EL (cell line): ENCODE measurements at regions not wholly inside any gene's neighbourhood (a gene's known extent, or its start where the extent isn't known, plus 50 kb on each side); places are given as distances from the start of the nearest gene placed in this dataset.

ENCODE experiments used
- DNase-seq: peaks from one replicate; pipeline ENCODE4 v3.0.0-alpha.2; 2016

DNA sequence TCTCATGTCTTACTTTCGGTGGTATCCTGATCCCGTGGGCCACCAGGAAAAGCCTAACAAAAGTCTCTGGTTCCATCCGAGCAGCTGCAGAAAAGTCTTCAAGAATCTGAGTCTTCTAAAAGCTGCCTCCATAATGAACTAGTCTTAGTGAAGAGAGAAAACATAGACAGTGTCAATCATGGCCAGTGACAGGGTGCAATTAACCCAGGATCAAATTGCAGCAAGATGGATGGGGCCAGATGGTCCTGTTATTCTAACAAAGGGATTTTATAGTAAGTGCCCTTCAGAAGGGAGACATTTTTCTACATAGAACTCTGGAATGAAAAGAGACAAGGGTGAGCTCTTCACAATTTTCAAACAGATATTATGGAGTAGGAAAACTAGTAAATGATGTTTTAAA lies 281.6 kb upstream of the ZFP64 start:
- DNase-seq: no peak

DNA sequence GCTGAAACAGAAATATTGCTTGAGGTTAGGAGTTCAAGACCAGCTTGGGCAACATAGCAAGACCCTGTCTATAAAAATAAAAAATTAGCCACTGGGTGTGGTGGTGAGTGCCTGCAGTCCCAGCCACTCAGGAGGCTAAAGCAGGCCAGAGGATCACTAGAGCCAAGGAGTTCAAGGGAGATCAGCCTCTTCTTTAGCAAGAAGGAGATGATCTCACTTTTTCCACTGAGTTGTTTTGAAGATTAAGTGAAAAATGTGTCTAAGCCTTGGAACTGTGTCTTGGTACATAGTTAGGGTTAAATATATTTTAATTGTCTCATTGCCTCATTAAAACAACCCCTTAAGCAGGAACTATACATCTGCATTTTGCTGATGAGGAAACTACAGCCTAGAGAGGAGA lies 279.0 kb upstream of the ZFP64 start:
- DNase-seq: no peak

DNA sequence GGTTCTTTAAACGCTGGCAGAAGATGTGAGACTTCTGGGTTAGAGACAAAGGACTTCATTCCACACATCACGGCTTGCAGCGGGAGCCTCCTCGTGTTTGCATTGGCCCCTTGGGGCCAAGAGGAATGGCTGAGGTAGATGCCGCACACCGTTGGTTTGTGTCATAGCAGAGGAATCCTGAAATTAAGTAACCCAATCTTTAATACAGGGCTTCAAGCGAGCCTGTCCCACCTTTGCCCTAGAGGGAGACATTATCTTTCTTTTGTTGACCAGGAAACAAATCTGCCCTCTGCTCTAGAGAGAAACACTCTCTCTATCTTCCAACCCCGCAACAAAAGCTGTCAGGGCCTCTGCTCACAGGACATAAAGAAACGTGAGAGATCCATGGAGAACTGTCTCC lies 277.5 kb upstream of the ZFP64 start:
- no peak for DNase-seq

DNA sequence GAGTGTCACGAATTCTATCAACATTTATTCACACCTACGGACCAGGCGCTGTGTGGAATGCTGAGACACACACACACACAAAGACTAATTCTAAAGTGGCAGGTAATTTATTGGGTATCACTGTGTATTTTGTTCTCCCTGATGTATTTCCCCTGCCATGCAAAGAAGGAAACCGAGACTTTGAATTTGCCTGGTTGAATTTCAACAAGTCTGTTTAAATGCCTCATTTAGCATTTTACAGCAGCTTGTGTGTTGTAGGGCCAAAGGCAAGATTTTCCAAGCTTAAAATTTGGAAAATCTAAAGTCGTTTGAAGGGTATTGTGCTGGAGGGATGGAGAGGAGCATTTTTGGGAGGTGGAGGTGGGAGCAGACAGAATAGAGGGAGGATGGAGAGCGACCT lies 274.4 kb upstream of the ZFP64 start:
- no peak for DNase-seq

DNA sequence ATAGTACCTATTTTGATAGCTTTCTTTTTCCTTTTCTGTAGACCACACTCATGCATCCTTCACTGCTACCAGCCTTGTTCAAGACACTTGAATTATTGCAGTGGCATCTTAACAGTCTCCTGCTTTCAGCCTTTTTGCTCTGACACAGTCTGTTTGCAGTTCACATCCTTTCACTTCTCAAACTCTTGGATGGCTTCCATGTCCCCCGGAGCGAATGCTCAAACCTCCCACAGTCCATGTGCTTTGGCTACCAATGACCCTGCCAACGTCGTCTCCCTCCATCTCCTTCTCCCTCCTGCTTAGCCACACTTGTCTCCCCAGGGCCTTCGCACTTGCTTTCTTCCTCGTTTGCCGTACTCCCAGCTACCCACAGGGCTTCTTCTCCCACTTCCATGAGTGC lies 270.0 kb upstream of the ZFP64 start:
- DNase-seq: no peak

DNA sequence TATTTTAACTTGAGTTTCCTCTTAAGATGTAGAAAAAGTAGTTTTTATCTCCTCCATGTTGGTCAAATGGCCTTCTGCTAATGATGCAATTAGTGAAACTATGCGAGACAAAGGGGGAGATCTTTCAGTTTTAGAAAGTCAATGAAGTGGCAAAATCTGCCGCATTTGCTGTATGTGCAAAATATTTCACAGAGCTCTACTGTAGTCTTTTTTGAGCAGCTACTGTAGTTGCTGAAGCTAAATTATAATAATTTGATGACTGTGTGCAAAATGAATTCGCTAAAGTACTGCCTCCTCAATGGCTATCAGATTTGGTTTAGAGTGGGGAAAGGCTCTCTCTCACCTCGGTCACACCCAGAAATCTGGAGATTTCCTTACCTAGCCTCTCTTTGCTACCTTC lies 267.6 kb upstream of the ZFP64 start:
- no peak for DNase-seq

DNA sequence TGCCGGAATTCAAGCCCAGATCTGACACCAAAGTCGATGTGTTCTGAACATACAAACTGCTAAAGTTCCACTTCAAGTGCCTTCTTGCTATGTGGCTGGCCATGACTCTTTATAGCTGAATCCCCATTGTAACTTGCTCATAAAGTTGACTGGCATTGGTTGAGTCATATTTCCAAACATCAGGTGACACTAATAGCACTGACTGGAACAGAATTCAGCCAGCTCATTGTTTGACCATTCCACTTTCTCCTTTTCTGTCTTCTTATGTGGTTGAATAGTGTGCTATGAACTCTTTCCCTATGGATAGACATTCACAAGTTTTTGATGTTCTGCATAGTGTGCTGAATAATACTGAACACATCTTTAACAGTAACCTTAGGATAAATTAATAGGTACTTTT lies 266.2 kb upstream of the ZFP64 start:
- no peak for DNase-seq

DNA sequence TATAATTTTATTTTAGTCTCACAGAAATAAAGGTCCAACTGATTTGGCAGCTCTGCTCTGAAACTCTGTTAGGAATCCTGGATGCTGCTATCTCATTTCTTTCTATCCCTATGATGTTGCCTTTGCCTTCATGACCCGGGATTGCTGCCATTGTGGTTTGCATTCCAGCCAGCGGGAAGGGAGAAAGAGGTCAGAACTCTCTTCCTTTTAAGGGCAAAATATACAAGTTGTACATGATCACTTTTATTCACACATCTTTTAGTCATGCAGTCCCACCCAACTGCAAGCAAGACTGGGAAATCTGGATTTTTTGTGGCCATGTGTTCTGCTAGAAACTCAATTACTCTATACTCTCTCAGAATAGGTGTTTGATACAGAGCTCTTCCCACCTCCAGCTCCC lies 263.1 kb upstream of the ZFP64 start:
- DNase-seq: peak; percentile 43

DNA sequence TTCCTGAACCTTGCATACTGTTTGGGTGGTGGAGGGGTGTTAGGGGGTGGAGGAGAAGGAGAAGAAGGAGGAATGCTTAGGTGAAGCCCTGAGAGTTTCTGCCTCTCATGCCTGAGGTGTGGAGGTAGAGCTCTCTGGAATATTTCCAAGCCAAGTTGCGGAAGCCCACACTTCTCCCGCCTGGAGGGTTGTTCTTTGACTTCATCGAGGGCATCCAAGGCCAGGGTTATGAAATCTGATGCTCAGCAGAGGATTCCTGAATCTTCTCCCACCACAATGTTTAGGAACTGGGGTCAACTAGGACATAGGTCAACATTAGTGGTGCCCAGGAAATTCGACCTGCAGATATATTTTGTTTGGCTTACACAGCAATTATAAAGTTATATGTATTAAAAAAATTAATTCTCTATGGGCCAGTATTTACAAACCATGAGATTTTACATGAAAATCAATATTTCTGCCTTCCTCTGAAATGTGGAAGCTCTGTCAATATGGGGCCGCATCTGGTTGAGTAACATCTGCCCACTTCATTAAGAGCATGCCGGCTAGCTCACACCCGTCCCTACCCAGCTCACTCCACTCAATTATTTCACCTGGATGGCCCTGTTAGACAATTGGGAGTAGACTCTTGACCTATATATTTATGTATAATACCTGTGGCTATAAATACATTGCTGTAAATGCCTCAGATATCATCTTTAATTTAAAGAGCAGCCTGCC lies 257.1 kb upstream of the ZFP64 start:
- DNase-seq: no peak

DNA sequence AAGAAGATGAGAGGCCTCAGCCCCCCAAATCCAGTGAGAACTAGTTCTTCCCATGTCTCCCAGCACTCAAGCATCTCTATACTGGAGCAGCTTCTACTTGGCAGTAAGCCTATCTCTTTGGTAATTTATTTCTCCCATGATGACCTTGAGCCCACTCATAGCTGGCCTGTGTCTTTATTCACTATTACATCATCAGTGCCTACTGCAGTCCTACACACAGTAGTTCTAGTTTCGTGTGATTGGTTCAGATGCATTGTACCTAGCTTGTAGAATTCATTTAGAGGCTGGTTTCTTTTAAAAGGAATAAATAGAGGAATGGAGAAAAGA lies 255.6 kb upstream of the ZFP64 start:
- no peak for DNase-seq

DNA sequence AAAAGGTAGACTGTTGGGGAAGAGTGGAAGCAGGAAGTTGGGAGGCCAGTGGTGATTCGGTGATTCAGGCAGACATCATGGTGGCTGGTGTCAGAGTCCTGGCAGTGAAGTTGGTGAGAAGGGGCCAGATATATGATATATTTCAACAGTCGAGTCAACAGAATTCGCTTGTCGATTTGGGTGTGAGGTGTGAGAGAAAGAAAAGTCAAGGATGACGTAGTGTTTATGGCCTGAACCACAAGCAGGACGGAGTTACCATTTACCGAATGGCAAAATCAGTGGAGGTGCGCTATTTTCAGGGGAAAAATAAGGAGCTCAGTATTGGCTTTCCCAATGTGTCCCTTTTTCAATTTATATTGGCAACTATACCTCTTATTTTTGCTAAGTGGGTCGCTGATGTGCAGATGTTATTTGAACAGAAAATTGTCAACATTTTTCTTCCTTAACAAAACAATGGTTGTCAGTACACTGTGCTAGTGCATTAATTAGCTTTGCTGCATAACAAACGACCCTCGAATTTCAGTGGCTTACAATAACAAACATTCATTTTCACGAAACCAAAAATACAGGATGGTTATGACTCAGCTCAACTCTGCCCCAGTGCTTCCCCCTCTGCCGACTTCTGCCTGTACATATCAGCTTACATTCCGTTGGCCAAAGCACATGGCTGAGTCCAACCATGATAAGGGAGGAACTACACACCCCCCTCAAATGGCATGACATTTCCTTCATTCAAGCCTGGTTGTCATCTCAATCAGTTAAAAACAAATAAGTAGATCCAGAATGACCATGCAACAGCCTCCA lies 255.0 kb upstream of the ZFP64 start:
- DNase-seq: no peak

DNA sequence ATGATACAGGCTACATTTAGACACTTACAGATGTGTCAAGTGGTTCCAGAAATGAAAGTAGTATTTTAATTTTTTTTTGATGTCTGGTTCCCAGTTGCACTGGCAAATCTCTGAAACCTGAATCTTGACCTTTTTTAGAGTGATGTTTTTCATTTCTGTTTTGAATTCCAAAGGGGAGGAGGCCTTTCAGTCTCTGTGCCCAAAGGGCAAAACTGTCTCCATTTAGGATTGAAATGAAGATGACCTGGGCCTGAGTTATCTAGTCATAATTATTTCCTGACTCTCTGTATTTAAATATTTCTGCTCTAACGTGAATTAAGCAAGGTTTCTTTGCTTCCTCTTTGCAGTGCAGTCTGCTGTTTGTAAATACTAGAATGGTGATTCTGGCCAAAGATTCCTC lies 252.9 kb upstream of the ZFP64 start:
- no peak for DNase-seq

DNA sequence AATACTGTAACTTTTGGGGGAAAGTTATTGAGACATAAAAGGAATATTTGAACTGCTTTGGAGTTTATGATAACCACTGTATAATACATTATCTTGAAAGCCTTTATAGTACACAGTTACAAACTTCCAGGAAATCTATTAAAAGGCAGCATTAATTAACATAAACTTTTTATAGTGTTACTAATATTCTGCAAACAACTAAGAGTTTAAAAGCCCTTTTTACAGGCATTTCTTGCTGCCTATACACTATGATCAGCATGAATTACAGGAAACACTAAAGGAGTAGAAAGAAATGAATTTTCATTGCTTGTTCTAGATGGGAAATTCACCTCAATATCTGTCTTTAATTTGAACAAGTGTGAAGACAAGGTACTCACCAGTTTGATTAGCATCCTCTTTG lies 252.3 kb upstream of the ZFP64 start:
- no peak for DNase-seq

DNA sequence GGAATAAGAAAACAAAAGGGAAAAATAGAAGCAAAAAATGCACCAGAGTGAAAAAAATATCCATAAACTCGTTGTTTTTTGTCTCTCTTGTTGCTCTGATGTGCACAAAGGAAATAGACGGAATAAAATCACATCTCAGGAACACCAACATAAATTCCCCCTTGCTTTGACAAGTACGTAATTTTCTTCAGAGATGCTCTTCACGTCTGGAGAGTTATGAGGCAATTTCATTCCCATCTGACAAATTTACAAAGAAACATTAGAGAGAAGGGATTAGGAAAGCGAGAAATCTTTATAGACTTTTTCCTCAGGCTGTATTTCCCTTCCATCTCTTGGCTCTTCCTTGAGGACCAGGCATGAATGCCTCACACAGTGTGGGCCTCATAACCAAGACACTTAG lies 250.1 kb upstream of the ZFP64 start:
- no peak for DNase-seq

DNA sequence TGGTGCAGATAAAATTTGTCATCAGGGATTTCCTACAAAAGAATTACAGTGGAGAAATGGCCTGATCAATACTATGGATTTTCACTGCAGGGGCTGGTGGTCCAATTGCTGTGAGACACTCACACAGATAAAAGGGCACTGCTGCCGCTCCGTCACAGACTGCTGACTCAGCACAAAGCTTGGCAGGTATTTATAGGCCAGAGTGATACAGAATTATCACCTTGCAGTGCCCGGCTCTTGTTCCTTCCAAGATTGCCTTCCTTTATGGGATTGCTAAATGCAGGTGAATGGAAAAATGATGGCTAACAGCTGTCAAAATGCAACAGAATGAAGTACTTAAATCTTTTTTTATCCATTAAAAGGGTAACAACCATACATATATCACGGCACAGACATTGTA lies 247.8 kb upstream of the ZFP64 start:
- no peak for DNase-seq

DNA sequence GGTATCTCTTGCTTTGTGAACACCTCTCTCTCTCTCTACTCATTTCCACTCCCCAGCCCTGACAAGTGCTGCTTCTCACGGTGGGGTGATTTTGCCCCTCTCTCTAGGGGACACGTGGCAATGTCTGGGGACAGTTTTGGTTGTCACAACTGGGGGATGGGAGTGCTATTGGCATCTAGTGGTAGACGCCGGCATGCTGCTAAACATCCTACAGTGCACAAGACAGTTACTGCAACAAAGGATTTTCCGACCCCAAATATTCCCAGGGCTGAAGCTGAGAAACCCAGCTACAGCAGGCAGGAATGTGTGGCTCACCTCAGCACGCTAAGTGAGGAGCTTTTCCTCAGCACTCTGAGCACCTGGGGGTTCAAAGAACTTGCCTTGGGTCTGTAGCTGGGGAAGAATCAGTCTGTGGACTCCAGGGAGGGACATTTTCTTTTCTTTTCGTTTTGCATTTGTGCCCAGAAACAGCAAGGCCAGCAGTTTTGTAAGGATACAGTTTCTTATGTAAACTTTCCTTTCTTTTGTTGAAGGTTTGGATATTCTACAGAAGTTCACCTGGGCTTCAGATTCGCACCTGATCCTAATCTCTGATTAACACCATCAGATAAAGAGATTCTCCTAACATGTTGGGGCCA lies 246.9 kb upstream of the ZFP64 start:
- no peak for DNase-seq

DNA sequence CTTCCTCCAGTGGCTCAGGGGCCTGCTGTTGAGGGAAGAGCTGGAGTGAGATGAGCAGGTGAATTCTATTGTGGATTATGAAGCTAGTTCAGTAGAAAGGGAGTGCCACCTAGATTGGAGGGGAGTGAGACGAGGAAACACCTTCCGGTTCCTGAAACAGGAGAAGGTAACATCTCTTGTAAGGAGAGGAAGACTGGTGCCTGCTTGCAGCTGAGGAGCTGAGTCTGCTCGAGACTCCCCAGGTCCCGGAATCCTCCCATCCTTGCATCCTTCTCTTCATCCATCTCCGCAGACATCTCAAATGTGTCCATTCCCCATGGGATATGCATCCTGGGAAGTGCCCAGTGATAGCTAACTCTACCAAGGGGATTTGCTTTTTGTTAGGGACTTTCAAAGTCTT lies 242.9 kb upstream of the ZFP64 start:
- DNase-seq: no peak

DNA sequence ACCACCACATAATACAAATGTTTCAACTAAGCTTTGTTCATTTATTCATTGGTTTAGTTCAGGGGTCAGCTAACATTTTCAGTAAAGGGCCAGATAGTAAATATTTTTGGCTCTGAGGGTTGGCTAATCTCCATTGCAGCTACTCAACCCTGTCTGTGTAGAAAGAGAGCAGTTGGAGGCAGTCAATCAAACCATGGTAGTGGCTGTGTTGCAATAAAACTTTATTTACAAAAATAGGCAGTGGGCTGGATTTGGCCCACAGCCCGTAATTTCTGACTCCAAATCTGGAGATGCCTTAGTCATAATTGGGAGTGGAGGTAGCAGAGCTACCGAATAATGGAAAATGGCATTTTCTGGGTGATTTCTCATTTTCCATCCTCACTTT lies 242.5 kb upstream of the ZFP64 start:
- DNase-seq: no peak

DNA sequence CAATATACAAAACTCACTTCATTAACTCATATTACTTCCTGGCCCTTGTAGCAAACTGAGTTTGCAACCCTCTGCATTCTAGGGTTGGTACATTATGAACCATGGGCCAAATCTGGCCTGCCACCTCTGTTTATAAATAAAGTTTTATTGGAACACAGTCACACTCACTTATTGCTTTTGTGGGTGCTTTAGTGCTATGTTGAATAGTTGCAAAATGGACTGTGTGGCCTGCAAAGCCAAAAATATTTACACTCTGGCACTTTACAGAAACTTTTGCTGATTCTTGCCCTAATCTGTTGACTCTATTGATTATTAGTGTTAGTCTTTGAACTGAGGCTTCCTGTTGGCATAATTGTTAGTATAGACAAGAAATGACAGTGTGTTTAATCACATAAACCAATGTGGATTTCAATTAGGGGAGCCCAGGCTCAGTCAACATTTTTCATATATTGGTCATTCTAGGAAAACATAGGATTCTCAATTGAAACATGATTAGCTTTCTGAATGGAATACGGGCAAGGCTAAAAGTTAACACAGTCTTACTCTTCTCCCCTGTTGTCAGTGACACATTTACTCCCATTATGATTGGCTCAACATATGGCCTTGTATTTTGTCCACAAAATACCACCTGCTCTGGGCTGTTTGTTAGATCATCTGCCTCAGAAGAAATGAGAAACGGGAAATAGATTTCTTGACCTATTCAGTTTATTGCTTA lies 241.9 kb upstream of the ZFP64 start:
- no peak for DNase-seq

DNA sequence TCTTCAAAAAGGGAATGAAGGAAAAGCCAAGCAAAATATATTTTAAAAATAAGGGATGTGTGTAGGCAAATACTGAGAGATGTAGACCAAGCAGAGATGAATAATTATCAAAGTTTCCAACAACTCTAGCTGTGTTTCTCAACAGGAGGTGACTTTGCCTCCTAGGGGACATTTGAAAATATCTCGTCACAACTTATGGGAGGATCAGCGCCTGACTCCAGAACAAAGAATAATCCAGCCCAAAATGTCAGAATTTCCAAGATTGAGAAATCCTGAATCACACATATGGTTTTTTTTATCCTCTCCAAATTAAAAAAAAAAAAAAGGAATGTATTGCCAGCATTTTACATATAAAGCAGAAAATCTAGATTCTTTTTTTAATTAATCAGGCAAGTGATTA lies 241.2 kb upstream of the ZFP64 start:
- no peak for DNase-seq

DNA sequence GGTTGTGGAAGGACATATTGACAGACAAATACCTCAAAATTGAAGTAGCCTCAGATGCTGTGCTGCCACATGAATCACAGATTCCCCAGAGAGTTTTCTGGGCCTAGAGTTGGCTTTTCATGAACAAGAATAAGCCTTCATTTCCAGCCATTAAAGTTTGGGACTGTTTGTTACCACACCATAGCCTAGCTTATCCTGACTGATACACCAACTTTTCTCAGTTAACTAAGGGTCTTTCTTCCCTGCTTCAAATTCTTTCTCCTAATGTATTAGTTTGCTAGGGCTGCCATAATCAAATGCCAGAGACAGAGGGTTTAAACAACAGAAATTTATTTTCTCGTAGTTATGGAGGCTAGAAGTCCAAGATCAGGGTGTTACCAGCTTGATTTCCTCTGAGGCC lies 237.4 kb upstream of the ZFP64 start:
- no peak for DNase-seq

DNA sequence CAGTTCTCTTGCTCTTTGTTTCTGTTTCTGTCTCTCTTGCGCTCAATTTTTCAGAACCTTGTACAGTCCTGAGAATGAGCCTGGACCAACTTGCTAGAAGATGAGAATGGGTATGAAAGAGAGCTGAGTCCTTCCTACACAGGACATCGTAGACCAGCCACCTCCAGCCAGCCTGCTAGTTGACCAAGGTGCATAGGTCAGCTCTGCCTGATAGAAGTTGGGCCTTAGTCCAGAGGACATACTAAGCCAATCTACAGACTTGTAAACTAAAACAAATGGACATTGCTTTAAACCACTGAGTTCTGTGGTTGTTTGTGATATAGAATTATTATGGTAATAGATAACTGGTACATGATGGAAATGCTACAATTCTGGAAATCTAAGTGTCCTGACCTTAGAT lies 236.4 kb upstream of the ZFP64 start:
- no peak for DNase-seq

DNA sequence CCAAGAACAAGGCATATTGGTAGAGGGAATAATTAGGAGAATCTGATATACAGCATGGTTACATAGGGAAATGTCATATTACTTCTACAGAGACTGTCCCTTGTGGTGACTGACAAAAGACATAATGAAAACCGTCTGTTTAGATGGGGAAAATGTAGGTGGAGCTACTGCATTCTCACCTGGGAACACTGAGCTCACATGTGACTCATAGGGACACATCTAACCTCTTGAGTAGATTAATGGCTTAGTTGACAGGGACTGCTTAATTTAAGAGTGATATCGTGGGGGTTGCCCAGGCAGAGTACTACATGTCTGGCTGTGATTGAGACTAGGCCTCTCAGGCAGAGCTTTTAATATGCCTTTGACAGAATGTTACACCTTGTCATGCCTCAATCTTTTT lies 235.3 kb upstream of the ZFP64 start:
- DNase-seq: no peak

DNA sequence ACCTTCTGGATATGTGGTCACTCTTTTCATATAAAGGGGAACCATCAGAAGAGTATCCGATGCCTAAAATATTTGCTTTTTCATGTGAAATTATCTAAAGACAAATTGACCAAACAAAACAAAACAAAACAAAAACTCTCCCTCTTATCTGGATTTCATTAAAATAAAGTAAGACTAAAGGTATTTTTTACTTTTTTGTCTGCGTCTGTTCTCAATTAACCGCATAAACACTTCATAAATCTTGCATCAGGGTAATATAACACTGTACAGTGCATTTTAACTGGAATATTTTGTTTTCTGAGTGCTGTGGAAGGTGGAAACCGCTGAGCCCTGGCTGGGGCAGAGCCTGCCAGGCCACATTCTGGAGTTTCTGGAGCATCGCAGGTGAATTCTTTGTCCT lies 234.1 kb upstream of the ZFP64 start:
- no peak for DNase-seq
